Heart left ventricle (tissue), 13 donors: ENCODE measurements at regions not wholly inside any gene's neighbourhood (a gene's known extent, or its start where the extent isn't known, plus 50 kb on each side); places are given as distances from the start of the nearest gene placed in this dataset.

Experiments used
- CTCF ChIP-seq, 12 donors: fragments of 200-600 bp; sonication (generic) in 4 of 12; IDR thresholded peaks; one replicate each; pipeline versions ENCODE4 v1.5.0 to v1.8.0; 2018 to 2022; ENCODE audit warnings: antibody characterized with exemption in 12 of 12, mild to moderate bottlenecking in 5 of 12
- POLR2A ChIP-seq, 2 donors: fragments of 450-650 bp; IDR thresholded peaks; one replicate each; pipeline ENCODE4 v1.6.1; 2017; ENCODE audit warnings: antibody characterized with exemption in 2 of 2, mild to moderate bottlenecking in 2 of 2, moderate library complexity in 2 of 2
- donor health status: ischemic (EF 13 %, LVEDD 7.1; RV severe dilation, severe dysfunction).
- donor health status: DM: no; HTN: yes; CAD: no.
- donor health status: DM: no; HTN: no; CAD: no.
- donor health status: ischemic (EF 25% LVEDD 6.9; RV normal size, moderate dysfunction).
- donor health status: ischemic (EF 25% LVEDD 5.7; RV mildly dilated, moderate dysfunction).
- donor health status: ischemic (EF 35%, LVEDD 5.7; RV mildly dilated, moderate dysfunction).
- donor health status: nonischemic (EF 11% LVEDD 7.7; RV severe dilation, severe dysfunction).
- donor health status: DM: yes; HTN: yes; CAD: no.
- donor health status: PGD.
- donor health status: ischemic (EF 29% LVEDD 5.4; RV normal size, mild dysfunction).
- donor health status: nonischemic (EF 23%, LVEDD 6.1; RV moderate dilation, normal function).

- TF ChIP-seq CTCF (IDR thresholded peaks at IDR 0.05) (no peak), POLR2A (IDR thresholded peaks at IDR 0.05) (no peak)
Observed at GRCh38 chr2:147456779-147457178, 388.1 kb upstream of the ACVR2A start.
